ENCODE measurements at regions not wholly inside any gene's neighbourhood (a gene's known extent, or its start where the extent isn't known, plus 50 kb on each side); places are given as distances from the start of the nearest gene placed in this dataset.

DNA sequence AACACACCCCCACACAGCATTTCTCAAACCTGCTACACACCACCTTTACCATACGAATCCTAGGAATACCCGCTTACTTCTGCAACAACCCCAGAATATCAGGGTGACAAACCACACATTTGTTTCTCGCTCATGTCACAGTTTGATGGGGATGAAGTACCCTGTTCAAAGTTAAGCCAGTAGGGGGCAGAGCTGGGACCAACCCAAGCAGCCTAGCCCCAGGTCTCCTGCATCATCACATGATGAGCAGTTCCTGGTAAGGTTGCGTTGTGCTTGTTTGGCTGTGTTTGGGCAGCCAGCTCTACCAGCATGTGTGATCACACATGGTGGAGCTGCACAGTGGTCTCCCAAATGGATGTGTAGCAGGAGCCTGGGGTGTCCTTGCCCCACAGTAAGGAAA lies 103.6 kb upstream of the C16orf82 start:
- TF ChIP-seq EZH2 (IDR thresholded peaks at IDR 0.05; ENCODE audit: borderline replicate concordance, low read length) = no peak
- TF ChIP-seq, protein P1, sequence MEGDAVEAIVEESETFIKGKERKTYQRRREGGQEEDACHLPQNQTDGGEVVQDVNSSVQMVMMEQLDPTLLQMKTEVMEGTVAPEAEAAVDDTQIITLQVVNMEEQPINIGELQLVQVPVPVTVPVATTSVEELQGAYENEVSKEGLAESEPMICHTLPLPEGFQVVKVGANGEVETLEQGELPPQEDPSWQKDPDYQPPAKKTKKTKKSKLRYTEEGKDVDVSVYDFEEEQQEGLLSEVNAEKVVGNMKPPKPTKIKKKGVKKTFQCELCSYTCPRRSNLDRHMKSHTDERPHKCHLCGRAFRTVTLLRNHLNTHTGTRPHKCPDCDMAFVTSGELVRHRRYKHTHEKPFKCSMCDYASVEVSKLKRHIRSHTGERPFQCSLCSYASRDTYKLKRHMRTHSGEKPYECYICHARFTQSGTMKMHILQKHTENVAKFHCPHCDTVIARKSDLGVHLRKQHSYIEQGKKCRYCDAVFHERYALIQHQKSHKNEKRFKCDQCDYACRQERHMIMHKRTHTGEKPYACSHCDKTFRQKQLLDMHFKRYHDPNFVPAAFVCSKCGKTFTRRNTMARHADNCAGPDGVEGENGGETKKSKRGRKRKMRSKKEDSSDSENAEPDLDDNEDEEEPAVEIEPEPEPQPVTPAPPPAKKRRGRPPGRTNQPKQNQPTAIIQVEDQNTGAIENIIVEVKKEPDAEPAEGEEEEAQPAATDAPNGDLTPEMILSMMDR (IDR thresholded peaks at IDR 0.05; ENCODE audit: low read length) = peak; percentile 52
- no peak overlapping the region for H2AFZ ChIP-seq (ENCODE audit: low read length)
- H3K27me3 ChIP-seq (ENCODE audit: insufficient read depth, low read length) = no peaks in the 10 kb centered on the region
- H3K36me3 ChIP-seq (ENCODE audit: insufficient read depth, low read length) = no peaks in the 10 kb centered on the region
- H3K9me3 ChIP-seq (ENCODE audit: low read length) = no peaks in the 10 kb centered on the region
- H3K27ac ChIP-seq (ENCODE audit: low read depth, low read length, poor library complexity, severe bottlenecking) = no peak overlapping the region
- no peaks in the 10 kb centered on the region for H3K79me2 ChIP-seq (ENCODE audit: insufficient read depth, low read length)
- H3K4me2 ChIP-seq (ENCODE audit: low read length) = no peak overlapping the region
- H4K20me1 ChIP-seq (ENCODE audit: insufficient read depth, low read length) = no peaks in the 10 kb centered on the region
- no peaks in the 10 kb centered on the region for H3K9me2 ChIP-seq (ENCODE audit: low read depth, low read length)
- no peak overlapping the region for H3K9ac ChIP-seq (ENCODE audit: low read length)
- no peaks in the 10 kb centered on the region for H3F3A ChIP-seq (ENCODE audit: insufficient read depth, low read length)
- no peak overlapping the region for H3K4me3 ChIP-seq (ENCODE audit: low read depth, low read length, poor library complexity, severe bottlenecking)
- no peaks in the 10 kb centered on the region for H3K4me1 ChIP-seq (ENCODE audit: insufficient read depth, low read length, severe bottlenecking)

DNA sequence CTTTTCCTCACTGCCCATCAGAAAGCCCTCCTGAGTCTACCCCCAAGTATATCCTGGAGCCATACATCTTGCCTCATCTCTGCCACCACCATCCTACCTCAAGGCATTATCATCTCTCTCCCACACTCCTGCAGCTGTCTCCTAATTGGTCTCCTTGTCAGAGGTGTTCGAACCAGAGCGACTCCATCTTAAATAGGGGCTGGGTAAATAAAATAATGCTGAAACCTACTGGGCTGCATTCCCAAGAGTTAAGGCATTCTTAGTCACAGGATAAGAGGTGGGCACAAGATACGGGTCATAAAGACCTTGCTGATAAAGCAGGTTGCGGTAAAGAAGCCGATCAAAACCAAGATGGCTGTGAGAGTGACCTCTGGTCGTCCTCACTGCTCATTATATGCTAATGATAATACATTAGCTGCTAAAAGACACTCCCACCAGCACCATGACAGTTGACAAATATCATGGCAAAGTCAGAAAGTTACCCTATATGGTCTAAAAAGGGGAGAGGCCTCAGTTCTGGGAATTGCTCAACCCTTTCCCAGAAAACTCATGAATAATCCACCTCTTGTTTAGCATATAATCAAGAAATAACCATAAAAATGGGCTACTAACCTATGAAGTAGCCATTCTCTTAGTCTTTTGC lies 97.0 kb upstream of the C16orf82 start:
- Histone ChIP-seq H3K9ac (ENCODE audit: low read length) (no peak overlapping the region), H3K4me2 (ENCODE audit: low read length) (no peak overlapping the region), H2AFZ (ENCODE audit: low read length) (no peak overlapping the region), H3K4me3 (ENCODE audit: low read depth, low read length, poor library complexity, severe bottlenecking) (no peak overlapping the region), H3K79me2 (ENCODE audit: insufficient read depth, low read length) (no peaks in the 10 kb centered on the region), H4K20me1 (ENCODE audit: insufficient read depth, low read length) (no peaks in the 10 kb centered on the region), H3K9me2 (ENCODE audit: low read depth, low read length) (no peaks in the 10 kb centered on the region), H3K9me3 (ENCODE audit: low read length) (no peaks in the 10 kb centered on the region), H3K36me3 (ENCODE audit: insufficient read depth, low read length) (no peaks in the 10 kb centered on the region), H3K27ac (ENCODE audit: low read depth, low read length, poor library complexity, severe bottlenecking) (no peak overlapping the region), H3K27me3 (ENCODE audit: insufficient read depth, low read length) (no peaks in the 10 kb centered on the region), H3F3A (ENCODE audit: insufficient read depth, low read length) (no peaks in the 10 kb centered on the region), H3K4me1 (ENCODE audit: insufficient read depth, low read length, severe bottlenecking) (no peaks in the 10 kb centered on the region)
- TF ChIP-seq, protein P1 (IDR thresholded peaks at IDR 0.05; ENCODE audit: low read length) = no peak

DNA sequence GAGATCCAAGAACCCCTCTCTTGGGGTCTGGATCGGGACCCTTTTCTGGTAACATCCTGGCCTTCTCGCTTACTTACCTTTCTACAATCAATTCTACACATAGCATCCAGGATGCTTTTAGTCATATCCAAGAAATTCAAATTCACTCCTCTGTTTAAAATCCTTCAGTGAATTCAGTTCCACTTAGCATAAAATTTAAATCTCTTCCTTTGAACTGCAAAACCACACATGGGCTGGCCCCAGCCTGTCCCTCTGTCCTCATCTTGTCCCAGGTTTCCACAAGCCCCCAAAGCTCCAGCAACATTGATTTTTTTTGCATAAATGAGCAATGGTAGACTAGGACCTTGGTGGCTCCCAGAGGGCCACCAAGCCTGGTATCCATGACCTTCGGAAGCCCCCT lies 96.4 kb upstream of the C16orf82 start:
- Histone ChIP-seq H2AFZ (ENCODE audit: low read length) (no peak overlapping the region), H3K36me3 (ENCODE audit: insufficient read depth, low read length) (no peaks in the 10 kb centered on the region), H3K4me3 (ENCODE audit: low read depth, low read length, poor library complexity, severe bottlenecking) (no peak overlapping the region), H3K9me3 (ENCODE audit: low read length) (no peaks in the 10 kb centered on the region), H3K4me1 (ENCODE audit: insufficient read depth, low read length, severe bottlenecking) (no peaks in the 10 kb centered on the region), H3K79me2 (ENCODE audit: insufficient read depth, low read length) (no peaks in the 10 kb centered on the region), H4K20me1 (ENCODE audit: insufficient read depth, low read length) (no peaks in the 10 kb centered on the region), H3K9ac (ENCODE audit: low read length) (no peak overlapping the region), H3K4me2 (ENCODE audit: low read length) (no peak overlapping the region), H3F3A (ENCODE audit: insufficient read depth, low read length) (no peaks in the 10 kb centered on the region), H3K27ac (ENCODE audit: low read depth, low read length, poor library complexity, severe bottlenecking) (no peak overlapping the region), H3K9me2 (ENCODE audit: low read depth, low read length) (no peaks in the 10 kb centered on the region), H3K27me3 (ENCODE audit: insufficient read depth, low read length) (no peaks in the 10 kb centered on the region)
- TF ChIP-seq, protein P1 (IDR thresholded peaks at IDR 0.05; ENCODE audit: low read length) = no peak
- TF ChIP-seq EZH2 (IDR thresholded peaks at IDR 0.05; ENCODE audit: borderline replicate concordance, low read length) = no peak
